C4-2B (cell line): ENCODE measurements at regions not wholly inside any gene's neighbourhood (a gene's known extent, or its start where the extent isn't known, plus 50 kb on each side); places are given as distances from the start of the nearest gene placed in this dataset.
"Not testable (repeated sequence)": the region's sequence is repeated elsewhere in the genome, so short reads cannot be mapped to it uniquely, and the experiment has no call there.

Source experiments
- ZFX ChIP-seq: fragments of 450-650 bp; IDR thresholded peaks from 2 replicates; pipeline ENCODE4 v1.6.1; 2017
- TF ChIP-seq, protein P1 (sequence below): fragments of 450-650 bp; conservative IDR thresholded peaks from 2 replicates; pipeline ENCODE4 v1.5.1; 2017; ENCODE audit warnings: mild to moderate bottlenecking

DNA sequence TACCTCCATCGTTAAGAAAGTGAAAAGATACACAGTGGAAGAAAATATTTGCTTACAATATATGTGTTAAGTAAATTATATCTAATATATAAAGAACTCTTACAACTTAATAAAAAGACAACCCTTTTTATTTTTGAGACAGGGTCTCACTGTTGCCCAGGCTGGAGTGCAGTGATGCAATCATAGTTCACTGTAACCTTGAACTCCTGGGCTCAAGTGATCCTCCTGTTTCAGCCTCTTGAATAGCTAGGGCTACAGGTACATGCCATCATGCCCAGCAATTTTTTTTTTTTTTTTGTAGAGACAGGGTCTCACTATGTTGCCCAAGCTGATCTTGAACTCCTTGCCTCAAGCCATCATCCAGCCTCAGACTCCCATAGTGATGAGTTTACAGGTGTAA, 50.8 kb upstream of the KIF13A start:
- TF ChIP-seq, protein P1, sequence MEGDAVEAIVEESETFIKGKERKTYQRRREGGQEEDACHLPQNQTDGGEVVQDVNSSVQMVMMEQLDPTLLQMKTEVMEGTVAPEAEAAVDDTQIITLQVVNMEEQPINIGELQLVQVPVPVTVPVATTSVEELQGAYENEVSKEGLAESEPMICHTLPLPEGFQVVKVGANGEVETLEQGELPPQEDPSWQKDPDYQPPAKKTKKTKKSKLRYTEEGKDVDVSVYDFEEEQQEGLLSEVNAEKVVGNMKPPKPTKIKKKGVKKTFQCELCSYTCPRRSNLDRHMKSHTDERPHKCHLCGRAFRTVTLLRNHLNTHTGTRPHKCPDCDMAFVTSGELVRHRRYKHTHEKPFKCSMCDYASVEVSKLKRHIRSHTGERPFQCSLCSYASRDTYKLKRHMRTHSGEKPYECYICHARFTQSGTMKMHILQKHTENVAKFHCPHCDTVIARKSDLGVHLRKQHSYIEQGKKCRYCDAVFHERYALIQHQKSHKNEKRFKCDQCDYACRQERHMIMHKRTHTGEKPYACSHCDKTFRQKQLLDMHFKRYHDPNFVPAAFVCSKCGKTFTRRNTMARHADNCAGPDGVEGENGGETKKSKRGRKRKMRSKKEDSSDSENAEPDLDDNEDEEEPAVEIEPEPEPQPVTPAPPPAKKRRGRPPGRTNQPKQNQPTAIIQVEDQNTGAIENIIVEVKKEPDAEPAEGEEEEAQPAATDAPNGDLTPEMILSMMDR = not testable (repeated sequence)
- TF ChIP-seq ZFX = not testable (repeated sequence)
